Umbilical cord (tissue), 1 donor: ENCODE measurements at regions not wholly inside any gene's neighbourhood (a gene's known extent, or its start where the extent isn't known, plus 50 kb on each side); places are given as distances from the start of the nearest gene placed in this dataset.

Source experiments
- DNase-seq: peaks from one replicate; pipeline ENCODE4 v3.0.0-alpha.2; 2015; ENCODE audit warnings: low spot score

- peak; percentile 55 for DNase-seq
Measured at GRCh38 chr1:212557739-212558692, 50.5 kb upstream of the ATF3 start.

- DNase-seq: peak; percentile 94
Measured at GRCh38 chr1:212558693-212559480, 49.7 kb upstream of the ATF3 start.
